NCI-H82 (cell line): ENCODE measurements at regions not wholly inside any gene's neighbourhood (a gene's known extent, or its start where the extent isn't known, plus 50 kb on each side); places are given as distances from the start of the nearest gene placed in this dataset.
A peak's percentile ranks its signal among the peaks of the same experiment; 100 is the strongest.

ENCODE experiments used
- DNase-seq: peaks from one replicate; lab custom pipeline; 2025; lab: John Stamatoyannopoulos, UW

DNA sequence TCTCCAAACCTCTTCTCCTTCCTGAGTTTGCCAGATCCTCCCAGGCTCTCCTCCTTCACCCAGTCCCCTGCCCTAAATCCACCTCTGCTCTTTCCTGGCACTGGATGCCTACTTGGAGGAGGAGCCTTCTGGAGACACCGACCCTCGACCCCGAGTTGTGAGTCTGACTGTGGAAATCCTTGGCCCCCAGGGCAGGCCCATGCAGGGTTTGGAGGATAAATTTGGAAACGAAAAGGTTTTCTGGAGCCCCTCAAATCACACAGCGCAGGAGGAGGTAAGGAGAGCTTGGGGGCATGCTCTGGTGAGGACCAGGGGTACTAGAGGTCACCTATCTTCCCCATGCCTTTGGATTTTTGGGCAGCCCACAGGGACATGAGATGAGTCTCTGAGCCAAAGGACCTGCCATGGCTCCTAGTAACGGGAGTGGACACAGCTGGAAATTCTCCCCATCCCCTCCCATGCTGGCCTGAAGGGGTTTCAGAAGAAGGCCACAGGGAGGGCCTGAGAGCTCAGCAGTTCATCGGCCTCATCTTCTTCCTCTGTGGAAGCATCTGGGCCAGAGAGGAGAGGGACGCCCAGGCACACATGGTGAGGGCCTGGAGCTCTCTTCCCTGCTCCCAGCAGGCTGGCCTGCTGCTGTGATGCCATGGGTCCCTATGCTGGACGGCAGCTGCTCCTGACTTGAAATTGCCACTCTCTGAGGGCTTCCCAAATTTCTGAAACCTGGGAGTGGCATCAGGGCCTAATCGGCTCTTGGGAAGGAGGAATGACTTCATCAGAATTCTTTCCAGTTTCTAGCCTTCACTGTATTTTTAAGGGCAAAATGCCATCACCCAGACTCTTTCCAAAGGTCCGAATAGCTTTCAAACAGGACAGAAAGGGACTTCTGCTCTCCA lies 68.6 kb upstream of the ITGA11 start:
- no peak for DNase-seq

DNA sequence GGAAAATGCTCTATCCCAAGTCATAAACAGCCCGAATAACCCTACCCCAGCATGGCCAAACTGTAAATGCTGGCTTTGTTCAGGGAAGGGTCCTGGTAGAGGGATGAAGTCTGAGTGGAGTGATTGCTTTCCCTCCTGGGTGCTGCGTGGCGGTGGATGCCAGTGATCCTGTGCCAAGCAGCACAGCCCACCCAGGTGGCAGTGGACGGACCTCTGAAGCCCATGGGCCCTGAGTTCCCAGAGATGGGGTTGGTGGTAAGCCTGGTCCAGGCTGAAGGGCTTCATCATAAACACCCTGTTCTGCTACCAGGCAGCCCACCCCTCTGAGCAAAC lies 69.3 kb upstream of the ITGA11 start:
- no peak for DNase-seq

DNA sequence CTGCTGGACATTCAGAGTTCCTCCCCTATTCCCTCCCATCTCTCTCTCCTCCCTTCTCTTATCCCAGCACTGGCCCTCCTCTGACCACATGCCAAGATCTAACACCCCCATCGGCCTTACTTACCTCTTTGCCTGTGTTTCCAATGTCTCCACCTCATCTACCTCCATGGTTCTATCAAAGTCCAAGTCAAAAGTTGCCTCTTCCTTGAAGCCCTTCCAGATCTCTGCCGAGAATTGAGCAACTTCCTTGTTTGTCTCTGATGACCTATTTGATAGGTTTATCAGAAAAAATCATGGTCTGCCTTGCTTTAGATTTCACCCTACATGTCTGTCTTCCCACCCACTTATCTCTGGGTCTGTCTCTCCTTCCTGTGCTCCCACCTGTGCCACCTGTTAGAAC lies 69.7 kb upstream of the ITGA11 start:
- no peak for DNase-seq

- no peak for DNase-seq
Observed at GRCh38 chr15:68502398-68502901, 70.5 kb upstream of the ITGA11 start.

GRCh38 chr15:68503213-68503612 lies 71.2 kb upstream of the ITGA11 start:
- no peak for DNase-seq

DNA sequence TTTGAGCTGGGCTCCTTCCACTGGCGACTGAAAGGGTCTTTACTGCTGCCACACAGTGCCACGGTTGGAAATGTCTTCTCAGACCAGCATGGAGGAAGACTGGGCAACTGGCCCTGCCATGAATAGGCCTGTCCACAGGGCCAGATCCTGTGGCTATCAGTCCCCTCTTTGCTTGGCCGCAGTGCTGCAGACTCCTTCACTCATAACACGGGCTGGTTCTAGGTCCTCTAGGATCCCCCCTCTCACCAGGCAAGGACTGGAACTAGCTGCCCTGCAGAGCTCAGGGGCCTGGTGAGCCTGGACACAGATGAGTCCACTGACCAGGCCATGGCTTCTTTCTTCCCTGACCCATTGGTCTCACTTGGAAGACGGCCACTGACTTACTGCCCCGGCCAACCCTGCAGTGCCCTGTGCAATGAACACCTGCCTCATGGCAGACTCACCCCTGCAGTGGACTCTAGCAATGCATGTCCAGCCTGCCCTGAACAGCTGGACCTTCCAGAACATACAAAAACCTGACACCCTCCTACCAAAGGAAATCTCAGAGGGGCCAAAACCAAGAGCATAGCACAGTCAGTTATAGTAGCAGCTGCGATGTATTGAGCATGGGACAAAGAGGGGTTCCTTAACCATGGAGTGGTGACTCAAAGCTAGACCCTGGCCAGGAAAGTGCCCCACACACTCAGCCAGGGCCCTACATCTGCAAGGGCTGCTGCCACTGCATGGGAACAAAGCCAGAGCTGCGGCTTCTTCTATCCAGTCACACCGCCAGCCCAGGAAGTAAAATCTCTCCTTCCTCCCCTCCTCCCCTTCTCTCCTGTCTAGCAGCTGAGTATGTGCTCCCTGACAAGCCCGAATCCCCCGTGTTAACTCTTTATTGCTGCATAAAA lies 72.1 kb upstream of the ITGA11 start:
- DNase-seq, result no peak

DNA sequence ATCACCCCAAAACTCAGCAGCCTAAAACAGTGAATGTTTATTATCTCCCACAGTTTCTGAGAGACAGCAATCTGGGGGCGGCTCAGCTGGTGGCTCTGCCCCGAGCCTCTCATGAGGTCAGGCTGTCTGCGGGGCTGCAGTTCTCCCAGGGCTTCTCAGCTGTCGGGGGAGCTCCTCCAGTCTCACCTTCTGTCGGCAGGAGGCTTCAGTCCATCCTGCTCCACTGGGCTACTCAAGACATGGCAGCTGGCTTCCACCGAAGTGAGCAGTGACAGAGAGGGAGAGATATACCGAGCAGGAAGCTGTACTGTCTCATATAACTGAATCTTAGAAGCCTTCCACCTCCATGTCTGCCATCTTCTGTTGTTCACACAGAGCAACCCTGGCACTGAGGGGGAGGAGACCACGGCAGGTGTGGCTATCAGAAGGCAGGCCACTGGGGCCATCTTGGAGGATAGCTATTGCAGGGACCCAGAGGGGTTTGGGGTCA lies 72.8 kb upstream of the ITGA11 start:
- DNase-seq, result peak; percentile 13

DNA sequence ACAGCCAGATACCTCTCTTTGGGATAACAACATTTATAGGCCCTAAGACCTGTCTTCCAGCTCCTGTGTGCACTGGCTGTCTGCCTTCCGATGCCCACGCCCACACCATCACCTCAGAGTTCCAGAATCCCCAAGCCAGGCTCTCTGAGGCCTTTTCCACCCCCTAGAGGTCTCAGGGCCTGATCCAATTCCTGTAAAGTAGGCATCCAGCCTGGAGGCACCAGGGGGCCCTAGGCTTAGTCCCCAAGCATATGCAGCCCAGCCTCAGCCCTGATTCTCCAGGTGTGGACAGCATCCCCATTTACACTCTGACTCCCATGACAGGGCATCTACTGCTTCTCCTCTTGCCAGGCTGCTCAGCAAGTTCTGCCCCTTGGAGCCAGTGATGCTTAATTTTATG lies 72.7 kb upstream of the CORO2B start:
- DNase-seq, result no peak

DNA sequence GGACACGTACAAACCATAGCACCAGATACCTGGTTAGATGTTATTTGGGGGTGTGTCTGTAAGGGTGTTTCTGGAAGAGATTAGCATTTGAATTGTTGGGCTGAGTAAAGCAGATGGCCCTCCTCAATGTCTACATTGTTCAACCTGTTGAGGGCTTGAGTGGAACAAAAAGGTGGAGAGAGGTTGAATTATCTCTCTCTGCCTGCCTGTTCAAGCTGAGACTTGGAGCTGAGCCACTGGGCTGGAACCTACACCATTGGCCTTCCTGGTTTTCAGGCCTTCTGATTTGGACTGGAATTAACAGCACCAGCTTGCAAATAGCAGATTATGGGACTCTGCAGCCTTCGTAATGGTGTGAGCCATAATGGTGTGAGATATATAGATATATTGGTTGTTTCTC lies 71.3 kb upstream of the CORO2B start:
- DNase-seq, result no peak

- DNase-seq, result no peak
Observed at GRCh38 chr15:68508485-68509189, 70.2 kb upstream of the CORO2B start.

GRCh38 chr15:68510558-68510957 lies 68.2 kb upstream of the CORO2B start:
- DNase-seq, result no peak

GRCh38 chr15:68511073-68511991 lies 67.5 kb upstream of the CORO2B start:
- DNase-seq, result no peak

- DNase-seq, result no peak
Observed at GRCh38 chr15:68512052-68512451, 66.7 kb upstream of the CORO2B start.

GRCh38 chr15:68512598-68512997 lies 66.2 kb upstream of the CORO2B start:
- DNase-seq, result no peak

DNA sequence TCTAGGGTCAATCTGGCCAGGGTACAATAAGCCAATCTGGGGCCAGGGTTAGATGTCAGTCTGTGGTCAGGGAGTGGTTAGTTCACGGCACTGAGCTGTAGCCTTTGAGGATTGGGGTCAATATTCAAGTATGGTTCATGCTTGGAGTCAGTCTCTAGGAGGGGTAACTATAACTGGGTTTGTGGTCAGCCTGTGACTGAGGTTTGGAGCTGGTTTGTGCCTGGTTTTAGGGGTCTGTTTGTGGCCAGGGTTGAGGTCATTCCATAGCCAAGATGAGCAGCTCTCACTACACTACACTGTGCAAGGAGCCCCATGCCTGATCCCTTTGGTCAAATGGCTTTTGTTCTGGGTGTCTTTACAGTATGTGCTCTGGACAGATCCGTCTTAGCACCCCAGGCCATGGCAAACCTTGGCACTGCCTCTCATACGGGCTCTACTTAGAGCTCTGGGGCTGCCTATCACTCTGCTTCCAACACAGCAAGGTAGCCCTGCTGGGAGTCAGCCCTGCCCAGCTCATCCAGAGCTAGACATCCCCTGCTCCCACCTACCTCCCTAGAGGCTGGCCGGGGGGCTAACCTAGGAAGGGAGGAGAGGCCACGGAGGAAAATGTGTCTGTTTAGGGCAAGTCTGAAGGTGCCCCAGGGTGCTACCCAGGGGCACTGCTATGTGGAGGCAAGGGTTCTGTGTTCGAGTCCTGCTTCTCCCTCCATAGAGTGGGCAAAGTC lies 63.3 kb upstream of the CORO2B start:
- no peak for DNase-seq

DNA sequence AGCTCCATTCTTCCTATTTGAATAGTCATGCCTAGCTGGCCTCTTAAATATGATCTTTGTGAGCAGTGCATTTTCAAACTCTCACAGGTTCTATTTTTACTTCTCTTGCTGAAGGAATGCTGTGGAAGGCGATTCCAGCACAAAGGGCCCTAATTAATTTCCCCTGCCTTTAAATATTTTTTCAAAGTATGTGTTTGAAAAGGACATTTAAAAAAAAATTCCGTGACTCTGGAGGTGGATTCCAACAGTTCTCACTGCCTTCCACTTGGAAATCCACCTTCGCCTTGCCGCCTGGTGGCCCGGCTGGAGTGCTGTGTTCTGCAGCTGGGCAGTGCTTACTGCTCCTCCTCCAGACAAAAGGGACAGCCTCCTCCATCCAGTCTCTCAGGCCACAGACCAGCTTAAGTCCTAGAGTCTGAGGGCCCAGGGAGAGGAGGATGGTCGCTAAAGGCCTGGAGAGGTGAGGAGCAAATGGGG lies 61.5 kb upstream of the CORO2B start:
- DNase-seq, result no peak

GRCh38 chr15:68518046-68518445 lies 60.7 kb upstream of the CORO2B start:
- DNase-seq, result no peak

- no peak for DNase-seq
Observed at GRCh38 chr15:68518785-68519430, 59.9 kb upstream of the CORO2B start.

- no peak for DNase-seq
Observed at GRCh38 chr15:68524753-68525584, 53.8 kb upstream of the CORO2B start.
